ENCODE measurements at regions not wholly inside any gene's neighbourhood (a gene's known extent, or its start where the extent isn't known, plus 50 kb on each side); places are given as distances from the start of the nearest gene placed in this dataset.
A peak's percentile ranks its signal among the peaks of the same experiment; 100 is the strongest.

DNA sequence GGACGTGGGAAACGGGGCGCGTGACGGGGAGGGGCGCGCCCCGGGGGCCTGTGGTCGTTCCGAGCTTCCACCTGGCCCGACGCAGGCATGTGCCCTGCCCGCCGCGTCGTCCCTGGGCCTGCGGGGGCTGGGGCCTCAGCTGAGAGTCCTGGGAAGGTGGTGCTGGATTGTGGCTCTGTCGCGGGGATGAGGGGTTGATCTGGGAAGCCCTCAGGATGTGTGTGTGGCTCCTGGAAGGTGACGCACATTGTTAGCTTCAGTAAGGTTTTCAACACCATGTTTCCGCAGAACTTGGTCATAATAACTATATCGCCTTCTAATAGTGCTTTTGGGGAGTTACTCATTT, 589.1 kb downstream of the MTRR start:
- Histone ChIP-seq H3K36me3 (ENCODE audit: control insufficient read depth in 2 of 2, extremely low read depth in 1 of 2, insufficient read depth in 2 of 2, low read length in 2 of 2) (peaks cover 2 to 3% of the 10 kb centered on the region in 2 experiments), H3K79me2 (ENCODE audit: control insufficient read depth, insufficient read depth, low read length) (peaks cover 13% of the 10 kb centered on the region), H3K4me1 (ENCODE audit: control insufficient read depth, extremely low read depth, insufficient read depth, low read length) (peaks cover 8% of the 10 kb centered on the region), H3K9me3 (replicated peaks; ENCODE audit: control insufficient read depth, insufficient read depth, low read length) (no peaks in the 10 kb centered on the region), H3K4me3 (replicated peaks in 1 of 3; ENCODE audit: insufficient read depth in 1 of 3, low read depth in 1 of 3, low read length in 3 of 3) (peak overlapping the region; percentile 21 to 78 (median 74)), H3K27me3 (ENCODE audit: control insufficient read depth in 2 of 2, insufficient read depth in 2 of 2, low read length in 2 of 2) (no peaks in the 10 kb centered on the region), H3K4me2 (ENCODE audit: insufficient read depth, low read length) (peak overlapping the region; percentile 84), H2AFZ (ENCODE audit: low read depth, low read length) (peak overlapping the region; percentile 70), H3K9me1 (replicated peaks; ENCODE audit: control insufficient read depth, extremely low read depth, insufficient read depth, low read length) (no peaks in the 10 kb centered on the region), H4K20me1 (replicated peaks; ENCODE audit: control insufficient read depth, extremely low read depth, insufficient read depth, low read length) (no peaks in the 10 kb centered on the region), H3K27ac (ENCODE audit: insufficient read depth, low read depth, low read length) (peak overlapping the region; percentile 39), H3K9ac (replicated peaks; ENCODE audit: extremely low read depth, insufficient read depth, low read length) (peak overlapping the region; percentile 74)
- peak; percentile 59 for FAIRE-seq
- BruUV-seq (replicated peaks): no TSS peak
- TF ChIP-seq MYC (IDR thresholded peaks at IDR 0.05; ENCODE audit: low read depth, low read length): no peak
- TF ChIP-seq POLR2AphosphoS5 (IDR thresholded peaks at IDR 0.05; ENCODE audit: insufficient read depth, low read depth, low read length): no peak
- TF ChIP-seq FOS (IDR thresholded peaks at IDR 0.05; ENCODE audit: borderline replicate concordance, insufficient read depth, low read length): no peak
- TF ChIP-seq, protein P1, sequence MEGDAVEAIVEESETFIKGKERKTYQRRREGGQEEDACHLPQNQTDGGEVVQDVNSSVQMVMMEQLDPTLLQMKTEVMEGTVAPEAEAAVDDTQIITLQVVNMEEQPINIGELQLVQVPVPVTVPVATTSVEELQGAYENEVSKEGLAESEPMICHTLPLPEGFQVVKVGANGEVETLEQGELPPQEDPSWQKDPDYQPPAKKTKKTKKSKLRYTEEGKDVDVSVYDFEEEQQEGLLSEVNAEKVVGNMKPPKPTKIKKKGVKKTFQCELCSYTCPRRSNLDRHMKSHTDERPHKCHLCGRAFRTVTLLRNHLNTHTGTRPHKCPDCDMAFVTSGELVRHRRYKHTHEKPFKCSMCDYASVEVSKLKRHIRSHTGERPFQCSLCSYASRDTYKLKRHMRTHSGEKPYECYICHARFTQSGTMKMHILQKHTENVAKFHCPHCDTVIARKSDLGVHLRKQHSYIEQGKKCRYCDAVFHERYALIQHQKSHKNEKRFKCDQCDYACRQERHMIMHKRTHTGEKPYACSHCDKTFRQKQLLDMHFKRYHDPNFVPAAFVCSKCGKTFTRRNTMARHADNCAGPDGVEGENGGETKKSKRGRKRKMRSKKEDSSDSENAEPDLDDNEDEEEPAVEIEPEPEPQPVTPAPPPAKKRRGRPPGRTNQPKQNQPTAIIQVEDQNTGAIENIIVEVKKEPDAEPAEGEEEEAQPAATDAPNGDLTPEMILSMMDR (IDR thresholded peaks at IDR 0.05; ENCODE audit: extremely low read depth in 1 of 2, insufficient read depth in 1 of 2, low read depth in 1 of 2, low read length in 2 of 2): no peak
- no peak for TF ChIP-seq GATA2 (IDR thresholded peaks at IDR 0.05; ENCODE audit: insufficient read depth, insufficient read length, low read depth, low read length)
- no peak for TF ChIP-seq EZH2 (IDR thresholded peaks at IDR 0.05; ENCODE audit: borderline replicate concordance, low read depth, low read length, severe bottlenecking)
- TF ChIP-seq POLR2A (IDR thresholded peaks at IDR 0.05; ENCODE audit: low read depth, low read length): no peak
- no peak for TF ChIP-seq MAX (IDR thresholded peaks at IDR 0.05; ENCODE audit: insufficient read depth, insufficient read length)
- no peak for TF ChIP-seq JUN (IDR thresholded peaks at IDR 0.05; ENCODE audit: borderline replicate concordance, insufficient read depth, insufficient read length, low read depth)
- DNase-seq (ENCODE audit: low read depth, low spot score): peak; percentile 39
- POLR2A ChIA-PET: no interaction called here
- CTCF ChIA-PET: interaction anchor here (0.8 kb wide), 1 partner anchor 749 kb away, joined by 3 read pairs; no protein-coding TSS in a partner anchor
- intact Hi-C loops (cut with micrococcal nuclease): loop anchor here (10.0 kb wide), 1 partner anchor 563 kb away; no protein-coding TSS in a partner anchor
- dilution Hi-C loops (cut with MboI; ENCODE audit: extremely low pct_ligation_motif_present, low sequenced_read_pairs): no loop called here

Measured in endothelial cell of umbilical vein (primary cell).